OCI-LY7 (cell line): ENCODE measurements at regions not wholly inside any gene's neighbourhood (a gene's known extent, or its start where the extent isn't known, plus 50 kb on each side); places are given as distances from the start of the nearest gene placed in this dataset.

ENCODE experiments used
- CTCF ChIP-seq: fragments of 200-600 bp; sonication (generic); conservative IDR thresholded peaks from 2 replicates; pipeline ENCODE4 v1.5.1; 2014; ENCODE audit warnings: mild to moderate bottlenecking, antibody characterized with exemption, low read length, moderate library complexity, mixed read lengths
- EZH2phosphoT487 ChIP-seq: fragments of 200-600 bp; sonication (generic); IDR thresholded peaks from 2 replicates; pipeline ENCODE4 v1.6.1; 2018; ENCODE audit warnings: low read depth, borderline replicate concordance, mild to moderate bottlenecking, mixed run types, antibody characterized with exemption, low read length, moderate library complexity, mixed read lengths

- TF ChIP-seq CTCF (no peak), EZH2phosphoT487 (no peak)
Observed at GRCh38 chr10:63738410-63738809, 217.2 kb downstream of the REEP3 start.
